Glutamatergic neuron (in vitro differentiated cells): ENCODE measurements at regions not wholly inside any gene's neighbourhood (a gene's known extent, or its start where the extent isn't known, plus 50 kb on each side); places are given as distances from the start of the nearest gene placed in this dataset.

ENCODE experiments used
- DNase-seq: peaks from one replicate; pipeline ENCODE4 v3.0.0; 2022
- H3K27ac Mint-ChIP-seq: one replicate; pipeline ENCODE4 v1.8.0; 2020; ENCODE audit warnings: mild to moderate bottlenecking, mixed read lengths, inconsistent platforms; ENCODE audit not compliant: unreplicated experiment
- H3K27me3 Mint-ChIP-seq: one replicate; pipeline ENCODE4 v1.8.0; 2020; ENCODE audit warnings: mild to moderate bottlenecking, moderate library complexity, mixed read lengths, inconsistent platforms; ENCODE audit not compliant: unreplicated experiment
- H3K36me3 Mint-ChIP-seq: one replicate; pipeline ENCODE4 v1.8.0; 2020; ENCODE audit warnings: mild to moderate bottlenecking, mixed read lengths, inconsistent platforms; ENCODE audit not compliant: unreplicated experiment
- H3K4me1 Mint-ChIP-seq: one replicate; pipeline ENCODE4 v1.8.0; 2020; ENCODE audit warnings: mild to moderate bottlenecking, low read depth, mixed read lengths, inconsistent platforms; ENCODE audit not compliant: unreplicated experiment
- H3K4me3 Mint-ChIP-seq: one replicate; pipeline ENCODE4 v1.8.0; 2020; ENCODE audit warnings: mild to moderate bottlenecking, mixed read lengths, inconsistent platforms; ENCODE audit not compliant: unreplicated experiment
- H3K9me3 Mint-ChIP-seq: one replicate; pipeline ENCODE4 v1.8.0; 2020; ENCODE audit warnings: mild to moderate bottlenecking, moderate library complexity, mixed read lengths, inconsistent platforms; ENCODE audit not compliant: unreplicated experiment
- CTCF ChIP-seq: fragments of 200-600 bp; sonication (generic); IDR thresholded peaks from one replicate; pipeline ENCODE4 v1.5.0; 2021; ENCODE audit not compliant: partially characterized antibody, unreplicated experiment

- Mint-ChIP-seq H3K27me3 (no peaks in the 10 kb centered on the region), H3K36me3 (no peaks in the 10 kb centered on the region), H3K27ac (no peak overlapping the region), H3K4me1 (no peaks in the 10 kb centered on the region), H3K4me3 (no peak overlapping the region), H3K9me3 (no peaks in the 10 kb centered on the region)
- no peak for TF ChIP-seq CTCF
- no peak for DNase-seq
Observed at GRCh38 chr13:84566780-84567179, 684.5 kb upstream of the SLITRK1 start.

GRCh38 chr13:84563611-84564010, 681.3 kb upstream of the SLITRK1 start:
- H3K27ac Mint-ChIP-seq = no peak overlapping the region
- H3K4me3 Mint-ChIP-seq = no peak overlapping the region
- no peak for TF ChIP-seq CTCF
- H3K27me3 Mint-ChIP-seq = peaks cover 2% of the 10 kb centered on the region
- H3K36me3 Mint-ChIP-seq = peaks cover 6% of the 10 kb centered on the region
- peaks cover 4% of the 10 kb centered on the region for H3K9me3 Mint-ChIP-seq
- H3K4me1 Mint-ChIP-seq = no peaks in the 10 kb centered on the region
- no peak for DNase-seq

- Mint-ChIP-seq H3K27me3 (no peaks in the 10 kb centered on the region), H3K9me3 (no peaks in the 10 kb centered on the region), H3K4me3 (no peak overlapping the region), H3K27ac (no peak overlapping the region), H3K4me1 (no peaks in the 10 kb centered on the region), H3K36me3 (no peaks in the 10 kb centered on the region)
- TF ChIP-seq CTCF = no peak
- no peak for DNase-seq
Observed at GRCh38 chr13:84553227-84553626, 671.0 kb upstream of the SLITRK1 start.

GRCh38 chr13:84543962-84544361, 661.7 kb upstream of the SLITRK1 start:
- no peaks in the 10 kb centered on the region for H3K9me3 Mint-ChIP-seq
- no peak for TF ChIP-seq CTCF
- no peaks in the 10 kb centered on the region for H3K27me3 Mint-ChIP-seq
- H3K4me1 Mint-ChIP-seq = no peaks in the 10 kb centered on the region
- DNase-seq = no peak
- H3K36me3 Mint-ChIP-seq = no peaks in the 10 kb centered on the region
- H3K4me3 Mint-ChIP-seq = no peak overlapping the region
- H3K27ac Mint-ChIP-seq = no peak overlapping the region

- H3K4me3 Mint-ChIP-seq = no peak overlapping the region
- no peaks in the 10 kb centered on the region for H3K4me1 Mint-ChIP-seq
- H3K27me3 Mint-ChIP-seq = no peaks in the 10 kb centered on the region
- H3K27ac Mint-ChIP-seq = no peak overlapping the region
- TF ChIP-seq CTCF = no peak
- no peaks in the 10 kb centered on the region for H3K9me3 Mint-ChIP-seq
- no peaks in the 10 kb centered on the region for H3K36me3 Mint-ChIP-seq
- DNase-seq = no peak
Observed at GRCh38 chr13:84542348-84542747, 660.1 kb upstream of the SLITRK1 start.
